ENCODE measurements at regions not wholly inside any gene's neighbourhood (a gene's known extent, or its start where the extent isn't known, plus 50 kb on each side); places are given as distances from the start of the nearest gene placed in this dataset.

GRCh38 chr9:108017671-108018070 lies 528.1 kb upstream of the KLF4 start:
- no peak overlapping the region for H3K27ac ChIP-seq
- TF ChIP-seq, protein P1, sequence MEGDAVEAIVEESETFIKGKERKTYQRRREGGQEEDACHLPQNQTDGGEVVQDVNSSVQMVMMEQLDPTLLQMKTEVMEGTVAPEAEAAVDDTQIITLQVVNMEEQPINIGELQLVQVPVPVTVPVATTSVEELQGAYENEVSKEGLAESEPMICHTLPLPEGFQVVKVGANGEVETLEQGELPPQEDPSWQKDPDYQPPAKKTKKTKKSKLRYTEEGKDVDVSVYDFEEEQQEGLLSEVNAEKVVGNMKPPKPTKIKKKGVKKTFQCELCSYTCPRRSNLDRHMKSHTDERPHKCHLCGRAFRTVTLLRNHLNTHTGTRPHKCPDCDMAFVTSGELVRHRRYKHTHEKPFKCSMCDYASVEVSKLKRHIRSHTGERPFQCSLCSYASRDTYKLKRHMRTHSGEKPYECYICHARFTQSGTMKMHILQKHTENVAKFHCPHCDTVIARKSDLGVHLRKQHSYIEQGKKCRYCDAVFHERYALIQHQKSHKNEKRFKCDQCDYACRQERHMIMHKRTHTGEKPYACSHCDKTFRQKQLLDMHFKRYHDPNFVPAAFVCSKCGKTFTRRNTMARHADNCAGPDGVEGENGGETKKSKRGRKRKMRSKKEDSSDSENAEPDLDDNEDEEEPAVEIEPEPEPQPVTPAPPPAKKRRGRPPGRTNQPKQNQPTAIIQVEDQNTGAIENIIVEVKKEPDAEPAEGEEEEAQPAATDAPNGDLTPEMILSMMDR (IDR thresholded peaks at IDR 0.05): no peak
- TF ChIP-seq ZFX (IDR thresholded peaks at IDR 0.05; ENCODE audit: borderline replicate concordance): no peak

GRCh38 chr9:108016446-108016845 lies 526.9 kb upstream of the KLF4 start:
- no peak overlapping the region for H3K27ac ChIP-seq
- TF ChIP-seq ZFX (IDR thresholded peaks at IDR 0.05; ENCODE audit: borderline replicate concordance): no peak
- TF ChIP-seq, protein P1 (IDR thresholded peaks at IDR 0.05): no peak

DNA sequence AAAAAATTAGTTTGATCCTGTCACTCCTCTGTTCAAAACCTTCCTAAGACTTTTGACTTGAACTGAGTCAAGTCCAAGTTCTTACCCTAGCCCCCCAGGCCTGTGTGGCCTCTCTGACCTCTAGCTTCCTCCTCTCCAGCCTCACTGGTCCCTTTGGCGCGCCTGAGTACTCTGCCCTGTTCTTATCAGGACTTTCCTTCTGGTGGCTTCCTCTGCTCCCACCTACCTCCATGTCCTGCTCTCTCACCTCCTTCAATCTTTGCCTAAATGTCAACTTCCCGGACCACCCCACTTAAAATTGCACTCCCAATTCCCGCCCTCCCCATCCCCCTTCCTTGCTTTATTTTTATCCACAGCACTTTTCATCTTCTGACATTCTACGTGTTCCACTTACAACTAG lies 526.1 kb upstream of the KLF4 start:
- H3K27ac ChIP-seq: no peak overlapping the region
- TF ChIP-seq, protein P1 (IDR thresholded peaks at IDR 0.05): no peak
- no peak for TF ChIP-seq ZFX (IDR thresholded peaks at IDR 0.05; ENCODE audit: borderline replicate concordance)

- TF ChIP-seq, protein P1 (IDR thresholded peaks at IDR 0.05): no peak
- no peak for TF ChIP-seq ZFX (IDR thresholded peaks at IDR 0.05; ENCODE audit: borderline replicate concordance)
- no peak overlapping the region for H3K27ac ChIP-seq
Measured at GRCh38 chr9:108014353-108014752, 524.8 kb upstream of the KLF4 start.

DNA sequence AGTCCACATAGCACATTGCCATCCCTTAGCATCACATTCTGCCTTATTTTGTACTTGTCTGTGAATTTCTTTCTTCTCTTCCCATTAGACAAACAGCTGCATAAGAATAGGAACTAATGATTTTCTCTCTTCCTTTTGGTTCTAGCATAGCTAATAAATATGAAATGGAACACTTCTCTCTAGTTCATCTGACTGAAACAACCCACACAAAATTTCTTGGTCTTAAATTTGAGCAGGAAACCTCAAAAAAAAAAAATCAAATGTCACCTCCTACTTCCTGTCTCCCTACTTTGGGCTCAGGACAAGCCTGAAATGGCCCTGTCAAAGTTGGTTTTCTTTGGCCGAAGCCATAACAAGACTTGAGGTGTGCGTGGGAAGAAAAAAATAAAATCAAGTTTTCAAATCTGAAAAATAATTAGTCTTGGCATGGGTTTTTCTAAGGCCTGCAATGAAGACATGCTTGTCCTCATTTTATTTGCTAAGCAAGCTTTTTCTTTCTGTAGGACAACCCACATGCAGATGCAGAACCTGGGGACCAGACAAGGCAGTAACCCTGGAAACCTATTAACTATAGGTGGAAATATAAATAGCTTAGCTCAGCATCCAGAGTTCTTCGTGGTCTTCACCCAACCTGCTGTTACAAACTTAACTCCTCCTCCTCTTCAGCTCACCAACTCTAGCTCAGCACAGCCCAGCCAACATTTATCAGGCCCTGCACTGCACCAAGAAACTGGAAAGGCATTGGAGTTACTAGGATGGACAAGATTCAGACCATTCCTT lies 523.5 kb upstream of the KLF4 start:
- no peak overlapping the region for H3K27ac ChIP-seq
- no peak for TF ChIP-seq ZFX (IDR thresholded peaks at IDR 0.05; ENCODE audit: borderline replicate concordance)
- TF ChIP-seq, protein P1 (IDR thresholded peaks at IDR 0.05): no peak

DNA sequence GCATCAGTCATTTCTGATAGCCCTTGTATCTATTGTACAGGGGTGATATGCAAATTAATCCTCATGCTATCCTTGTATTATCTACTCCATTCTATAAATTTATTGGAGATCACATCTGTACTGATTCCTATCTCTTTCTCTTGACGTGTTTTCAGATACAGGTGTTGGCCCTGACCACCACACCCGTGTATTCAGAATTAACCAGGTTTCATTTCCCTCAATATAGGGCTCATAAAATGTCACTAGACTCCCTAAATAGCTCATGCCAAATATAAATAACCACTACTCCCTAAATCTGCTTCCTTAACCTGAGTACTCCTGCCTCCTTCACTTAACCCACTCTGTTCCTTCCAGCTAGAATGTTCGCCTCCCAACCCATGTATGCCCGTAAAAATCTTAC lies 522.8 kb upstream of the KLF4 start:
- H3K27ac ChIP-seq: no peak overlapping the region
- no peak for TF ChIP-seq ZFX (IDR thresholded peaks at IDR 0.05; ENCODE audit: borderline replicate concordance)
- TF ChIP-seq, protein P1 (IDR thresholded peaks at IDR 0.05): no peak

- no peak overlapping the region for H3K27ac ChIP-seq
- TF ChIP-seq ZFX (IDR thresholded peaks at IDR 0.05; ENCODE audit: borderline replicate concordance): no peak
- TF ChIP-seq, protein P1 (IDR thresholded peaks at IDR 0.05): no peak
Measured at GRCh38 chr9:108003526-108003925, 514.0 kb upstream of the KLF4 start.

Data from 22Rv1 (cell line).